ENCODE measurements at regions not wholly inside any gene's neighbourhood (a gene's known extent, or its start where the extent isn't known, plus 50 kb on each side); places are given as distances from the start of the nearest gene placed in this dataset.

GRCh38 chr7:49624611-49625010, 148.8 kb upstream of the VWC2 start:
- TF ChIP-seq CTCF (IDR thresholded peaks at IDR 0.05): no peak

GRCh38 chr7:49630513-49630912, 142.9 kb upstream of the VWC2 start:
- TF ChIP-seq CTCF (IDR thresholded peaks at IDR 0.05): no peak

GRCh38 chr7:49631071-49631815, 142.2 kb upstream of the VWC2 start:
- no peak for TF ChIP-seq CTCF (IDR thresholded peaks at IDR 0.05)

- TF ChIP-seq CTCF (IDR thresholded peaks at IDR 0.05): no peak
These were observed 141.5 kb upstream of the VWC2 start for GRCh38 chr7:49631960-49632359.

GRCh38 chr7:49635800-49636199, 137.6 kb upstream of the VWC2 start:
- no peak; the same call in 1 of the 2 replicates for TF ChIP-seq CTCF (IDR thresholded peaks at IDR 0.05)

- no peak for TF ChIP-seq CTCF (IDR thresholded peaks at IDR 0.05)
These were observed 137.0 kb upstream of the VWC2 start for GRCh38 chr7:49636400-49636799.

GRCh38 chr7:49638166-49638565, 135.3 kb upstream of the VWC2 start:
- no peak for TF ChIP-seq CTCF (IDR thresholded peaks at IDR 0.05)
